Mammary epithelial cell (primary cell): ENCODE measurements at regions not wholly inside any gene's neighbourhood (a gene's known extent, or its start where the extent isn't known, plus 50 kb on each side); places are given as distances from the start of the nearest gene placed in this dataset.

Experiments used
- CTCF ChIP-seq, 2 donors: IDR thresholded peaks in 1 of 2; conservative IDR thresholded peaks in 1 of 2; 2 replicates each; pipeline ENCODE4 v1.5.1; 2011 to 2012; ENCODE audit warnings: inconsistent platforms in 2 of 2, low read length in 2 of 2, mild to moderate bottlenecking in 2 of 2, control low read depth in 1 of 2, low read depth in 1 of 2; ENCODE audit not compliant: insufficient read depth in 1 of 2; ENCODE audit errors: extremely low read depth in 1 of 2
- EZH2 ChIP-seq: IDR thresholded peaks from 2 replicates; pipeline ENCODE4 v1.6.1; 2012; ENCODE audit warnings: low read length, inconsistent platforms, borderline replicate concordance

DNA sequence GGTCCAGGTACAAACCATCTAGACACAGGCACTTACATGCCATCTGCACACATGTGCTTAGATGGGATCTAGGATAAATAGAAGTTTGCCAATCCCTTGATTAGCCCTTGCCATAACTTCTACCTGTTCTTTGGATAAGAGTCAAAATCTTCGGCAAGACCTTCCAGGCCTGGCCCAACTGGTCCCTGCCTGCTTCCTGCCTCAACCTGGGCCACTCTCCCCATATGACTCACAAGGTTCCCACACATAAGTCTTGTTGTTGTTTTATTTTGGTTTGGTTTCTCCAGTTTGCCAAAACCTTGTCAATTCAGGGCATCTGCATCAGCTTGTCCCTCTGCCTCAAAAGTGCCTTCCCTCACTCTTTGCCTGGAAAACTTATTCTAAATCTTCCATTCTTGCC is 95.3 kb upstream of the XYLT1 start:
- TF ChIP-seq CTCF (conservative IDR thresholded peaks at IDR 0.05 in 1 of 2, IDR thresholded peaks at IDR 0.05 in 1 of 2; ENCODE audit: extremely low read depth in 1 of 2, insufficient read depth in 1 of 2, low read depth in 1 of 2, low read length in 2 of 2): no peak
- TF ChIP-seq EZH2: no peak
